SK-N-MC (cell line): ENCODE measurements at regions not wholly inside any gene's neighbourhood (a gene's known extent, or its start where the extent isn't known, plus 50 kb on each side); places are given as distances from the start of the nearest gene placed in this dataset.

Experiments used
- DNase-seq: peaks from one replicate; pipeline ENCODE4 v3.0.0-alpha.2; 2011; ENCODE audit warnings: low read depth, low spot score
- H3K27ac ChIP-seq: fragments of 200-600 bp; sonication (generic); 2 replicates; pipeline ENCODE4 v1.5.1; 2016; ENCODE audit warnings: mixed run types
- H3K36me3 ChIP-seq: fragments of 200-600 bp; sonication (generic); 2 replicates; pipeline ENCODE4 v1.6.1; 2017; ENCODE audit warnings: antibody characterized with exemption, low read length, mixed read lengths; ENCODE audit not compliant: insufficient read depth
- H3K4me3 ChIP-seq: fragments of 200-600 bp; sonication (generic); 2 replicates; pipeline ENCODE4 v1.5.1; 2016
- H3K9ac ChIP-seq: fragments of 200-600 bp; sonication (generic); 2 replicates; pipeline ENCODE4 v1.8.0; 2017; ENCODE audit warnings: mixed run types, mixed read lengths; ENCODE audit not compliant: insufficient read length
- H3K9me3 ChIP-seq: fragments of 200-600 bp; sonication (generic); 2 replicates; pipeline ENCODE4 v1.6.1; 2017; ENCODE audit warnings: low read depth, mild to moderate bottlenecking, antibody characterized with exemption, low read length, moderate library complexity, mixed read lengths
- EZH2 ChIP-seq: fragments of 200-600 bp; sonication (generic); IDR thresholded peaks from one replicate; pipeline ENCODE4 v1.6.1; 2017; ENCODE audit warnings: antibody characterized with exemption
- FOXP2 ChIP-seq: optimal IDR thresholded peaks from 2 replicates; pipeline ENCODE3; 2011; ENCODE audit warnings: mild to moderate bottlenecking, moderate library complexity; ENCODE audit not compliant: insufficient read depth; ENCODE audit errors: extremely low read length, control extremely low read depth
- POLR2AphosphoS5 ChIP-seq: IDR thresholded peaks from 2 replicates; pipeline ENCODE4 v1.6.1; 2012; ENCODE audit warnings: mild to moderate bottlenecking, low read depth, low read length, borderline replicate concordance

DNA sequence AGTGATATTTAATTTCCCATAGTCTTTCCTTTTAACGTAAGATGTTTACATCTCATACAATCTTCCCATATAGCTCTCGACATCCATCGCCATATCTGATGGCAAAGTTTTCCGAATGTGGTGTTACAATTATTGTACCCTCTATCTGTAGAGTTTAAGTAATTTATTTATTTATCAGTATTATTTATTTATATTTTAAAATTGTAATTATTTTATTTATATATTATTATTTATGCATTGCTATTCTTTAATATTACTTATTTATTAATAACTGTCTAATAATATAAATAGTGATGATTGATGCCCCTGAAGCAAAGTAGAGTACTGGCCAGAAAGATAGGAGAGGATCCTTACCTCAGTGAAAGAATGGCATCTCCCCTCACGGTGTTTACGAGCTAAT lies 812.9 kb downstream of the VGLL3 start:
- DNase-seq, result no peak
- Histone ChIP-seq H3K27ac (no peak overlapping the region), H3K9ac (no peak overlapping the region), H3K4me3 (no peak overlapping the region), H3K36me3 (no peaks in the 10 kb centered on the region), H3K9me3 (no peaks in the 10 kb centered on the region)
- TF ChIP-seq EZH2 (no peak), FOXP2 (no peak), POLR2AphosphoS5 (no peak)

DNA sequence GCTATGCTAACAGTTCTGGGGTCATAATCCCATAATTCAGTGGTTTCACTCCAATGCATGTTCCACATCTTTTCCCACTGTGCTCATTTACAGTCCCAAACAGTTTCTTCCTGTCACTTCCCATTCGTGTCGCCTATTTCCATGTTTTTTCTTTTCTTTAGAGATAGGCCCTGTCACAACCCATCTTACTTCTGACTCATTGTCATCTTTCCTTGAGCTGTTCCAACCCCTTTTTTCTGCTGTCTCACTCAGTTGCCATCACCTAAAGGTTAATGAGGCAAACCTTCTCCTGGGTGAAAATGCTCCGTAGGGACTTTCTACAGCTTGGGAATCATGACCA lies 814.5 kb downstream of the VGLL3 start:
- Histone ChIP-seq H3K9ac (no peak overlapping the region), H3K4me3 (no peak overlapping the region), H3K27ac (no peak overlapping the region), H3K9me3 (no peaks in the 10 kb centered on the region), H3K36me3 (no peaks in the 10 kb centered on the region)
- DNase-seq, result no peak
- TF ChIP-seq EZH2 (no peak), POLR2AphosphoS5 (no peak), FOXP2 (no peak)

DNA sequence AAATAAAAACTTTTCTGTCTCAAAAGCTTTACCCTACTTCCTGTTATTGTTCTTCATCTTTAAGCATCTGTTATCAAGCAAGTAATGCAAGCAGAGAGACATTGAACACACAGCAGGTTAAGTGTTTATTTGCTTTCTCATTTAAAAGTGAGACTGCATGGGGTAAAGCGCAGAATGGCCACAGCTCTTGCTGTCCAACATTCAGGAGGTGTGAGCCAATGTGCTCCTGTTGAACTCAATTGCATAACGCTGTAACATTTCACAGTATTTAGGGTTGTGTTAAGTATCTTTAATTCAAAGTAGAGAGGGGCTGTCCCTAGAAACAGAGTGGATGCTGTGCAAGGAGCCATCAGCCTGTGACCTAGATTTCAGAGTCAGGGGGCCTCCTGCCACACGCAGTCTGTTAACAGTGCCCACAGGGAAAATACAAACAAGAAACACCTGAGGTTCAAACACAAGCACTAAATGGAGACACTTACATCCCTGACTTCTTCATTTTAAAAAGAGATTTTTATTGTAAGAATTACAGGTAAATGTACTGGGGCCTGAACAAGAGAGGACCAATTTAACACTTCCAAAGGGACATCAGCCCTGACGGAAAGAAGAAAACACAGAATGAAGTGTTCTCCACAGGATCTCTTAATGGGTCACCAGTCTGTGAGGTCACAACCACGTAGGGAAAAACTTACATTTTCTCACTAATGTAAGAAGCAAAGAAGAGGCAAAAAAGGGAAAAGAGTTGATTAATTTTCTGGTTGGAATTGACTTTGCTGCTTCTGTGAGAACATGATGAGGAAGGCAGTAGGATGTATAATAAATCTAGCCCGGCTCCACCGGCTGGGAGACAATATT lies 815.1 kb downstream of the VGLL3 start:
- H3K36me3 ChIP-seq, result no peaks in the 10 kb centered on the region
- TF ChIP-seq POLR2AphosphoS5 (no peak), FOXP2 (no peak), EZH2 (no peak)
- H3K4me3 ChIP-seq, result no peak overlapping the region
- H3K9me3 ChIP-seq, result no peaks in the 10 kb centered on the region
- H3K27ac ChIP-seq, result no peak overlapping the region
- no peak for DNase-seq
- no peak overlapping the region for H3K9ac ChIP-seq

DNA sequence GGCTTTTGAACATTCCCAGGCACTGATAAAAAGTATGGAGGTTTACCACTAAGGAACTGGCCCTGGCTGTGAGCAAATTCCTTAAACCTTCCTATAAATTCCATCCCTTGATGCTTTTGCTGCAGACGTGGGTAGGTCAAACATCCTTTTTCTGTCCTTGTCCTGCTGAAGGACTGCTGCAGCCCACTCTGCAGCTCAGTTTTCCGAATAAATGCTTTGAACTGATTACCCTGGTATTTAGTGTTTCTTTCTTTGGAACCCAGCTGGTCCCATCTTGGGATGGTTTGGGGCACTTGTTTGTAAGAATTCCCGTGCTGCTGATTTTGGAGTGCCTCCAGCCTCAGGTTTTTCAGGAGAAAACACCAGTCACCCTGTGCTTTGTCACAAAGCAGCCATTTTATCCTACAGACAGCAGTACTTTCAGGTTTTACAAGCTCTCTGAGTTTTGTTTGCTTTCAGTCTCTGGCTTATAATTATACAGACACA lies 815.9 kb downstream of the VGLL3 start:
- no peak for TF ChIP-seq POLR2AphosphoS5
- no peak for TF ChIP-seq FOXP2
- TF ChIP-seq EZH2, result no peak
- Histone ChIP-seq H3K9ac (no peak overlapping the region), H3K9me3 (no peaks in the 10 kb centered on the region), H3K4me3 (no peak overlapping the region), H3K36me3 (no peaks in the 10 kb centered on the region), H3K27ac (no peak overlapping the region)
- DNase-seq, result no peak

DNA sequence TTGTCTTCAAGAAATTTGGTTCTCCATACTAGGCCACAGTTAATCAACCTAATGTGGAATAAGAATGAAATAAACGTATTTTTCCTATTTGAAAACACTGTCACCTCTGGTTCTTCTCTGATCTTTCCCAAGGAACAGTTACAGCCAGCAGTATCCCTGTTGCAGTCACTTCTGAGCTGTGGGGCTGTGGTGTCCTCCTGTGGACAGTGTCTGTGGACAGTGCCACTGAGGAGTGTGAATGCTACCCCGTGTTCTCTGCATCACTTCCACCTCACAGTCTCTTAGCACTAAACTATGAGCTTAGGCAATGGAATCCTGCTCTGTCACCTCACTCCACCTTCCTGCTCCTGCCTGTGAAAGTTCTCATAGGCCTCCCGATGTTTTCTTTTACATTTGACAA lies 817.5 kb downstream of the VGLL3 start:
- Histone ChIP-seq H3K36me3 (no peaks in the 10 kb centered on the region), H3K9me3 (no peaks in the 10 kb centered on the region), H3K9ac (no peak overlapping the region), H3K4me3 (no peak overlapping the region), H3K27ac (no peak overlapping the region)
- DNase-seq, result no peak
- TF ChIP-seq EZH2 (no peak), POLR2AphosphoS5 (no peak), FOXP2 (no peak)

DNA sequence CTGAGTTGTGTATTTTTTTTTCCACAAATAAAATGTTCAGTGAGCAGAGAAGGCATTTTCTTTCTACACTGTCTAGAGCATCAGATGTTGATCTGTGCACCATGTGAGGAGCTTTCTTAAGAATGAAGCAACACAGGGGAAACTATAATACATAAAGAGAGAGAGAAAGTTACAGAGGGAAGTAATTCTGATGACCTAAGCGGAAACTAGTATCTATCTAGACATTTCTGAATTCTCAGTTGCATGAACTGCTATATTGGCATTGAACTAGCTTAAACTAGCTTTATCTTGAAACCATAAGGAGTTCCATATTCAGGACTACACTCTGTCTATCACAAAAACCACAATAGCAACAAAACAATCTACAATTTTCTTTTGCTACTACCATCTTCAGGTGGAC lies 822.4 kb downstream of the VGLL3 start:
- Histone ChIP-seq H3K9me3 (no peaks in the 10 kb centered on the region), H3K27ac (no peak overlapping the region), H3K36me3 (no peaks in the 10 kb centered on the region), H3K9ac (no peak overlapping the region), H3K4me3 (no peak overlapping the region)
- DNase-seq, result peak; percentile 32
- TF ChIP-seq POLR2AphosphoS5, result no peak
- TF ChIP-seq EZH2, result no peak
- TF ChIP-seq FOXP2, result no peak

DNA sequence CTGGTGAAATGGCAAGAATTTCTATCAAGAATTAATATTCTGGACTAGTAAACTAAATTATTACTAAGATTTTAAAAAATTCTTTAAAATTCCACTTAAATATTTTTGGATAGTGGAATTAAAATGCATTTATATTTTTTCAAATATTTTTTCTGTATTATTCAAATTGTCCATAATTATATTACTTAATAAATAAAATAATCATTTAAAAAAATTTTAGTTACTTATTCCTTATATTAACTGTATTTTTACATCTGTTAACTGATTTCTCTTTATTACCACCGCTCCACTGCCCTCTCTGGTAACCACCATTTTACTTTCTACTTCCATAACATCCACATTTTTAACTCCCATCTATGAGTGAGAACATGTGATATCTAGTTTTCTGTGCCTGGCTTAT lies 828.4 kb downstream of the VGLL3 start:
- no peak overlapping the region for H3K27ac ChIP-seq
- H3K4me3 ChIP-seq, result no peak overlapping the region
- no peak overlapping the region for H3K9ac ChIP-seq
- H3K36me3 ChIP-seq, result no peaks in the 10 kb centered on the region
- H3K9me3 ChIP-seq, result no peaks in the 10 kb centered on the region
- TF ChIP-seq POLR2AphosphoS5 (no peak), FOXP2 (no peak), EZH2 (no peak)
- DNase-seq, result no peak

DNA sequence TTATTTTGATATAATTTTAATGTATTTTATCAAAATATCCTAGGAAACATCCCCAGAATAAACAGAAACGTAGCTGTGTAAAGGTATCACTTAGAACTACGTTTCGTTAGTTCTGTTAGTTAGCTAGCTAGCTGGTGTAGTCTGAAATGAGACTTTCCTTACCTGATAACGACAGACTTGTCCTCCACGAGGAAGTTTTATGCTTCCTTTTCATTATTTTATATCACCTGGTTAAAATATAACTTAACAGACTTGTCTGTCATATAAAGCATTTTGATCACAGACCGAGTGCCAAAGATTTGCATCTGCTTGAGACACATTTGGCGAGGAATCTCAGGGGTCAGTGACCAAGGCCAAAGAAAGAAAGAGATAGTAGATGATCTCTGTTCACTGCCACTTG lies 829.5 kb downstream of the VGLL3 start:
- no peaks in the 10 kb centered on the region for H3K36me3 ChIP-seq
- no peaks in the 10 kb centered on the region for H3K9me3 ChIP-seq
- no peak overlapping the region for H3K9ac ChIP-seq
- TF ChIP-seq EZH2, result no peak
- H3K27ac ChIP-seq, result no peak overlapping the region
- H3K4me3 ChIP-seq, result no peak overlapping the region
- DNase-seq, result no peak

DNA sequence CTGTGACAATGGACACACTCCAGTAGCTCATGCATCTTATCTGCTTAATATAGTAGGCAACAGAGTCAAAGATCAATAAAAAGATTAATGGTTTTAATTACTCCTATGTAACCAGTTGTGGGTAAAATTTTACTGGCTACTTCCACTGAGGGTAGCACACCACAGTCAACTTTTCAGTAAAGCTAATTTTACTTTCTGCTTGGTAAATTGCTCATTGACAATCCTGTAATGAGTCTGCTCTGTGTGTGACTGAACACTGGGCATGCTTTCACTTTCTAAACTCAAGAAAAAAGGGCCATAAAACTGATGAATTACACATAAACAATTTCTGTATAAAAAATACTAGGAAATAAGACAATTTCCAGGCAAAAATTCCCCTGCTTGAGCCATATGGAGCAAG lies 838.3 kb downstream of the VGLL3 start:
- Histone ChIP-seq H3K9ac (no peak overlapping the region), H3K27ac (no peak overlapping the region), H3K36me3 (no peaks in the 10 kb centered on the region), H3K9me3 (no peaks in the 10 kb centered on the region), H3K4me3 (no peak overlapping the region)
- TF ChIP-seq EZH2 (no peak), FOXP2 (no peak), POLR2AphosphoS5 (no peak)
- no peak for DNase-seq
